ENCODE measurements at regions not wholly inside any gene's neighbourhood (a gene's known extent, or its start where the extent isn't known, plus 50 kb on each side); places are given as distances from the start of the nearest gene placed in this dataset.

- TF ChIP-seq CTCF (IDR thresholded peaks at IDR 0.05 in 4 of 5, conservative IDR thresholded peaks at IDR 0.05 in 1 of 5), result no peak
- no peak for TF ChIP-seq POLR2A (IDR thresholded peaks at IDR 0.05)
These were observed 354.9 kb upstream of the HS3ST1 start for GRCh38 chr4:11783588-11783987.
